Osteocyte (in vitro differentiated cells): ENCODE measurements at regions not wholly inside any gene's neighbourhood (a gene's known extent, or its start where the extent isn't known, plus 50 kb on each side); places are given as distances from the start of the nearest gene placed in this dataset.
A peak's percentile ranks its signal among the peaks of the same experiment; 100 is the strongest.

Experiments
- DNase-seq: peaks from one replicate; pipeline ENCODE4 v3.0.0; 2021; ENCODE audit warnings: mixed read lengths; ENCODE audit not compliant: unreplicated experiment; ENCODE audit errors: extremely low spot score
- H3K27ac Mint-ChIP-seq: one replicate; pipeline ENCODE4 v1.8.0; 2021; ENCODE audit warnings: mild to moderate bottlenecking, mixed read lengths; ENCODE audit not compliant: unreplicated experiment
- H3K27me3 Mint-ChIP-seq: one replicate; pipeline ENCODE4 v1.8.0; 2021; ENCODE audit warnings: mixed read lengths; ENCODE audit not compliant: unreplicated experiment
- H3K36me3 Mint-ChIP-seq: one replicate; pipeline ENCODE4 v1.8.0; 2021; ENCODE audit warnings: mixed read lengths; ENCODE audit not compliant: unreplicated experiment
- H3K4me1 Mint-ChIP-seq: one replicate; pipeline ENCODE4 v1.8.0; 2021; ENCODE audit warnings: mixed read lengths; ENCODE audit not compliant: unreplicated experiment
- H3K4me3 Mint-ChIP-seq: one replicate; pipeline ENCODE4 v1.8.0; 2021; ENCODE audit warnings: mild to moderate bottlenecking, moderate library complexity, mixed read lengths; ENCODE audit not compliant: unreplicated experiment
- H3K9me3 Mint-ChIP-seq: one replicate; pipeline ENCODE4 v1.8.0; 2021; ENCODE audit warnings: mixed read lengths; ENCODE audit not compliant: unreplicated experiment
- CTCF ChIP-seq: fragments of 200-600 bp; sonication (generic); IDR thresholded peaks from 2 replicates; pipeline ENCODE4 v1.5.0; 2021; ENCODE audit warnings: antibody characterized with exemption, mild to moderate bottlenecking, moderate library complexity

GRCh38 chr15:93317772-93318171 lies 228.8 kb upstream of the RGMA start:
- peak; percentile 34 for DNase-seq
- H3K36me3 Mint-ChIP-seq = no peaks in the 10 kb centered on the region
- no peak overlapping the region for H3K27ac Mint-ChIP-seq
- H3K9me3 Mint-ChIP-seq = peaks cover 11% of the 10 kb centered on the region
- H3K4me3 Mint-ChIP-seq = no peak overlapping the region
- no peaks in the 10 kb centered on the region for H3K4me1 Mint-ChIP-seq
- TF ChIP-seq CTCF = no peak
- H3K27me3 Mint-ChIP-seq = peaks cover 2% of the 10 kb centered on the region

- Mint-ChIP-seq H3K4me1 (no peaks in the 10 kb centered on the region), H3K36me3 (no peaks in the 10 kb centered on the region), H3K9me3 (peaks cover 4% of the 10 kb centered on the region), H3K27me3 (peaks cover 2% of the 10 kb centered on the region), H3K27ac (no peak overlapping the region), H3K4me3 (no peak overlapping the region)
- peak; percentile 81 for DNase-seq
- TF ChIP-seq CTCF = no peak
Measured at GRCh38 chr15:93314245-93314644, 225.2 kb upstream of the RGMA start.

- no peak for TF ChIP-seq CTCF
- peak; percentile 23 for DNase-seq
- Mint-ChIP-seq H3K27ac (no peak overlapping the region), H3K27me3 (peaks cover 2% of the 10 kb centered on the region), H3K9me3 (peaks cover 4% of the 10 kb centered on the region), H3K36me3 (no peaks in the 10 kb centered on the region), H3K4me3 (no peak overlapping the region), H3K4me1 (no peaks in the 10 kb centered on the region)
Measured at GRCh38 chr15:93312891-93313486, 224.0 kb upstream of the RGMA start.

DNA sequence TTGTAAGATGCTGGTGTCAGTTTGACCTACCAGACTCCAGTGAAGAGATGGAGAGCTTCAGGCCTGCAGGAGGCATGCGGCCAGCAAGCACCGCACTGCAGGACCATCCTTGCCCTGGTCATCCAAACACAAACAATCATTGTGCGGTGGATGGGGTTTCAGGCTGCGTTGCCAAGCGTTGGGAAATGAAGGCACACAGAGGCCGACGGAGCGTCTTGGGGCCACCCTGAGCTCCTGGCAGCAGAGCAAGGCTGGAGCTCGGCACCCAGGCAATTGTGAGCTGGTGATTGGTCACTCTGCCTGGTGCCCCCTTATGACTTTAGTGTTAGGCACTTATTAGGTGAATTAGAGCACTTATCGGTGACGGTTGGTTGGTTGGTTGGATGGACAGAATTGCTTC lies 222.6 kb upstream of the RGMA start:
- H3K4me3 Mint-ChIP-seq = no peak overlapping the region
- peaks cover 2% of the 10 kb centered on the region for H3K27me3 Mint-ChIP-seq
- no peak for TF ChIP-seq CTCF
- no peak overlapping the region for H3K27ac Mint-ChIP-seq
- peaks cover 4% of the 10 kb centered on the region for H3K9me3 Mint-ChIP-seq
- no peak for DNase-seq
- H3K36me3 Mint-ChIP-seq = no peaks in the 10 kb centered on the region
- no peaks in the 10 kb centered on the region for H3K4me1 Mint-ChIP-seq

DNA sequence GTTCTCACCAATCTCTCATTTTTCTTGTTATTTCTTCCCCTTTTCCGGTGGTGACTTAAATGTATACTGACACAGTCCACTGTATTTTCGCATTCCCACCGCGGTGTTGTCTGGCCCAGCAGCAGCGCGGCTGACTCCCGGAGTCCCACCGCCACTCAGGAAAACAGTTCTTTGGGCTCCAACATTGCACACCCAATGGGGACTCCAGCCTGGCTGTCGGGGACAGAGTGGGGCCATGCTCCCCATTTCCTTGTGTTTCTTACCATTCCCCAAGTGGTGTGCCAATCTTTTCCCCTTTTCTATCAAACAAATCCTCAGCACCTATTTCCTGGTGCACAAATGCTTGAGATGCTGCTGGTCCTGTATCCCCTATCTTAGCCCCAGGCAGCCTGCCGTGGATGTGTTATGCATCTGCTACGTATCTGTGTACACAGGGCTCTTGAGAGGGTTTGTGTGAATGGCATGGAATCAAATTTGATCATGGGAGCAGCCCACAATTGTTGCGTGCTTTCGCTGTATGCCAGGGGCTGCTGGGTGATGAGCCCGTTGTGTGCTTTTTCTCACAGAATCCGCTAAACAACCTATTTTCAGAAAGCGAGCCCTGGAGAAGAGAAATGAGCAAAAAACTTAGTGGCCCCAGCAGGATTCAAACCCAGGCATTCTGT lies 219.1 kb upstream of the RGMA start:
- H3K4me3 Mint-ChIP-seq = no peak overlapping the region
- H3K36me3 Mint-ChIP-seq = no peaks in the 10 kb centered on the region
- peak; percentile 67 for DNase-seq
- no peaks in the 10 kb centered on the region for H3K9me3 Mint-ChIP-seq
- TF ChIP-seq CTCF = no peak
- no peaks in the 10 kb centered on the region for H3K4me1 Mint-ChIP-seq
- no peak overlapping the region for H3K27ac Mint-ChIP-seq
- no peaks in the 10 kb centered on the region for H3K27me3 Mint-ChIP-seq
